Psoas muscle (tissue), 7 donors: ENCODE measurements at regions not wholly inside any gene's neighbourhood (a gene's known extent, or its start where the extent isn't known, plus 50 kb on each side); places are given as distances from the start of the nearest gene placed in this dataset.

Source experiments
- ATAC-seq, 4 donors: fragments of 200-7000 bp; cut with Tn5 transposase; one replicate each; pipeline ENCODE4 v1.9.1; 2020; ENCODE audit warnings: moderate library complexity in 3 of 4, mild to moderate bottlenecking in 2 of 4
- DNase-seq, 2 donors: peaks; one replicate each; pipeline ENCODE4 v3.0.0-alpha.2; 2020
- H3K27ac ChIP-seq: fragments of 200-600 bp; one replicate; pipeline ENCODE4 v1.8.0; 2022
- H3K27me3 ChIP-seq, 3 donors: fragments of 200-600 bp in 1 of 3; one replicate each; pipeline versions ENCODE4 v1.6.1 to v1.8.0; 2013 to 2022; ENCODE audit warnings: low read length in 2 of 3, mild to moderate bottlenecking in 2 of 3, moderate library complexity in 1 of 3; ENCODE audit not compliant: insufficient read depth in 3 of 3
- H3K36me3 ChIP-seq, 2 donors: fragments of 200-600 bp in 1 of 2; one replicate each; pipeline versions ENCODE4 v1.6.1 to v1.8.0; 2013 to 2022; ENCODE audit warnings: low read depth in 1 of 2, mild to moderate bottlenecking in 1 of 2, moderate library complexity in 1 of 2; ENCODE audit not compliant: insufficient read depth in 1 of 2
- H3K4me1 ChIP-seq: fragments of 200-600 bp; one replicate; pipeline ENCODE4 v1.8.0; 2022
- H3K4me3 ChIP-seq: fragments of 200-600 bp; one replicate; pipeline ENCODE4 v1.8.0; 2022; ENCODE audit warnings: mild to moderate bottlenecking
- H3K9me3 ChIP-seq: fragments of 200-600 bp; one replicate; pipeline ENCODE4 v1.8.0; 2022
- WGBS, 3 donors: extraction: QIAGEN DNeasy Blood & Tissue Kit; methylation state at CpG; one replicate each; pipeline versions ENCODE4 v1.1.6 to v1.1.7; 2013; 5-methylcytosine and 5-hydroxymethylcytosine counted together
- intact Hi-C, 2 donors: fragments of 100-400 bp; cut with DNase I; formaldehyde crosslinking; loops; one replicate each; pipeline versions ENCODE4 v1.11.0 to v1.14.2; 2022
- TF ChIP-seq, protein P1 (sequence below): fragments of 200-600 bp; IDR thresholded peaks from one replicate; pipeline ENCODE4 v1.8.0; 2022; ENCODE audit warnings: antibody characterized with exemption
- donor health status: healthy with polysubstance abuse.
- donor health status: DM: no; HTN: no; CAD: no; lungs with moderate emphysema.
- donor health status: Bipolar disorder and iron deficiency.
- donor health status: healthy.
- donor health status: DM: yes; HTN: yes; CAD: no.
- donor health status: DM: no; HTN: no; CAD: no.
- donor health status: DM: yes; HTN: yes; CAD: no.

DNA sequence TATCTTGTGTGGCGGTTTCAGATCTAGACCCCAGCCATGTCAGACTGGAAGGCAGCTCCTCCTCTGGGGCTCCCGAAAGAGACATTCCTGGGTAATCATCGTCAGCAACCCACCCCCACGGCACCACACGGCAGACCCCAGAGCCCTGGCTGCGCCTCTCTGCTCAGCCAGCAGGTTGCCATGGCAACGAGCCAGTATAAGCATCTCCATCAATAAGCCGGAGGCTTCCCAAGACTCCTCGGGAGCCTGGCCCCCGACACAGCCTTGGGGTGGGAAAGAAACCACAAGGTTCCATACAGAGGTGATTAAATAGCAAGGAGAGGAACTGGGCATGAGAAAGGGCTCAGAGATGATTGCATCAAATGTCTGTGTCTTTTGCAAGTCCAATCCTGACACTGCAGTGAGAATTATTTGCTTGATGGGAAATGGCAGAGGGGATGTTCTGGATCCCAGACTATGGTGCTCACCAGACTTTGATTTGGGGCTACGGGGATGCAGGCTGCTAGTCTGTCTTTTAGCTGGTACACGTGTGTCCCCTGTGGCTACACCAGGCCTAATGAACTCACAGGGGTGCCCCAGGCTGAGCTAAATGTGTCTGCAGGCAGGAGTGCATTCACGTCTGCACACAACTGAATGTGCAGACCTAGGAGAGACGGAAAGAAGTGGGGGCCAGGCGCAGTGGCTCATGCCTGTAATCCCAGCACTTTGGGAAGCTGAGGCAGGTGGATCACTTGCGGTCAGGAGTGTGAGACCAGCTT, 320.5 kb upstream of the TNRC6C start:
- Histone ChIP-seq H3K4me3 (no peak overlapping the region), H3K27me3 (peaks cover 0 to 9% (median 3%) of the 10 kb centered on the region in 3 donors), H3K4me1 (no peaks in the 10 kb centered on the region), H3K9me3 (no peaks in the 10 kb centered on the region), H3K27ac (no peak overlapping the region), H3K36me3 (no peaks in the 10 kb centered on the region)
- TF ChIP-seq, protein P1, sequence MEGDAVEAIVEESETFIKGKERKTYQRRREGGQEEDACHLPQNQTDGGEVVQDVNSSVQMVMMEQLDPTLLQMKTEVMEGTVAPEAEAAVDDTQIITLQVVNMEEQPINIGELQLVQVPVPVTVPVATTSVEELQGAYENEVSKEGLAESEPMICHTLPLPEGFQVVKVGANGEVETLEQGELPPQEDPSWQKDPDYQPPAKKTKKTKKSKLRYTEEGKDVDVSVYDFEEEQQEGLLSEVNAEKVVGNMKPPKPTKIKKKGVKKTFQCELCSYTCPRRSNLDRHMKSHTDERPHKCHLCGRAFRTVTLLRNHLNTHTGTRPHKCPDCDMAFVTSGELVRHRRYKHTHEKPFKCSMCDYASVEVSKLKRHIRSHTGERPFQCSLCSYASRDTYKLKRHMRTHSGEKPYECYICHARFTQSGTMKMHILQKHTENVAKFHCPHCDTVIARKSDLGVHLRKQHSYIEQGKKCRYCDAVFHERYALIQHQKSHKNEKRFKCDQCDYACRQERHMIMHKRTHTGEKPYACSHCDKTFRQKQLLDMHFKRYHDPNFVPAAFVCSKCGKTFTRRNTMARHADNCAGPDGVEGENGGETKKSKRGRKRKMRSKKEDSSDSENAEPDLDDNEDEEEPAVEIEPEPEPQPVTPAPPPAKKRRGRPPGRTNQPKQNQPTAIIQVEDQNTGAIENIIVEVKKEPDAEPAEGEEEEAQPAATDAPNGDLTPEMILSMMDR = no peak
- DNase-seq (no peak), ATAC-seq (no peak)
- intact Hi-C loops = no loop called here
- 57 to 64% (median 59%) methylated on average over 16 of the region's 16 CpGs for WGBS, 3 donors

DNA sequence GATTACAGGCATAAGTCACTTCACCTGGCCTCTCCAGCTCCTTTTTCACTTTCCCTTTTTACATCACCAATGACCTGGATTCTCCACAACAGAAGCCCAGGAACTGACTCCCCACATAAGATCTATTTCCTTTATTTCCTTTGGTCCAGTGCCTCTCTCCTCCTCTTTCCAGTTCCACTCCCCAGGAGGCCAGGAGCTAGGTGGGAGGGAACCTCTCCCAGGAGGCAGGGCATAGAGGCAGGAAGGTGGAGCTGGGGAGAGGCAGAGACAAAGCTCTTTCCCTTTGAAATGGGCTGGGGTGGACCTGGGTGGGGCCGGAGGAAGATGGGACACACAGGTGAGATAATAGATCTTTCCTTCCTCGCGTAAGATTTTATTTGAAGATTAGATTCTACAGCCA, 318.3 kb upstream of the TNRC6C start:
- TF ChIP-seq, protein P1 = no peak
- H3K4me1 ChIP-seq = no peaks in the 10 kb centered on the region
- WGBS, 3 donors = 86 to 93% (median 91%) methylated on average over 3 of the region's 3 CpGs
- ATAC-seq (no peak), DNase-seq (no peak)
- intact Hi-C loops = loop anchor here in 1 of 2 donors (10.0 kb wide), 1 partner anchor 95 kb away; no protein-coding TSS in a partner anchor
- H3K27me3 ChIP-seq = peaks cover 0 to 9% (median 3%) of the 10 kb centered on the region in 3 donors
- no peak overlapping the region for H3K27ac ChIP-seq
- no peaks in the 10 kb centered on the region for H3K9me3 ChIP-seq
- H3K4me3 ChIP-seq = no peak overlapping the region
- no peaks in the 10 kb centered on the region for H3K36me3 ChIP-seq

- ATAC-seq (no peak), DNase-seq (no peak)
- no peak overlapping the region for H3K4me3 ChIP-seq
- TF ChIP-seq, protein P1 = no peak
- 91 to 93% (median 91%) methylated on average over 8 of the region's 8 CpGs for WGBS, 3 donors
- intact Hi-C loops = loop anchor here in 1 of 2 donors (10.0 kb wide), 1 partner anchor 96 kb away; no protein-coding TSS in a partner anchor
- no peak overlapping the region for H3K27ac ChIP-seq
- H3K9me3 ChIP-seq = no peaks in the 10 kb centered on the region
- peaks cover 0 to 9% (median 2%) of the 10 kb centered on the region in 3 donors for H3K27me3 ChIP-seq
- no peaks in the 10 kb centered on the region for H3K4me1 ChIP-seq
- no peaks in the 10 kb centered on the region for H3K36me3 ChIP-seq
Observed at GRCh38 chr17:77640916-77641605, 317.4 kb upstream of the TNRC6C start.

GRCh38 chr17:77641718-77642117, 316.8 kb upstream of the TNRC6C start:
- Histone ChIP-seq H3K27ac (no peak overlapping the region), H3K36me3 (no peaks in the 10 kb centered on the region), H3K4me3 (no peak overlapping the region), H3K4me1 (no peaks in the 10 kb centered on the region), H3K9me3 (no peaks in the 10 kb centered on the region), H3K27me3 (peaks cover 0 to 9% (median 0%) of the 10 kb centered on the region in 3 donors)
- DNase-seq = no peak
- 61 to 80% (median 66%) methylated on average over 4 of the region's 4 CpGs for WGBS, 3 donors
- TF ChIP-seq, protein P1 = no peak
- ATAC-seq = no peak
- intact Hi-C loops = loop anchor here in 1 of 2 donors (10.0 kb wide), 1 partner anchor 97 kb away; no protein-coding TSS in a partner anchor
